ENCODE measurements at regions not wholly inside any gene's neighbourhood (a gene's known extent, or its start where the extent isn't known, plus 50 kb on each side); places are given as distances from the start of the nearest gene placed in this dataset.

DNA sequence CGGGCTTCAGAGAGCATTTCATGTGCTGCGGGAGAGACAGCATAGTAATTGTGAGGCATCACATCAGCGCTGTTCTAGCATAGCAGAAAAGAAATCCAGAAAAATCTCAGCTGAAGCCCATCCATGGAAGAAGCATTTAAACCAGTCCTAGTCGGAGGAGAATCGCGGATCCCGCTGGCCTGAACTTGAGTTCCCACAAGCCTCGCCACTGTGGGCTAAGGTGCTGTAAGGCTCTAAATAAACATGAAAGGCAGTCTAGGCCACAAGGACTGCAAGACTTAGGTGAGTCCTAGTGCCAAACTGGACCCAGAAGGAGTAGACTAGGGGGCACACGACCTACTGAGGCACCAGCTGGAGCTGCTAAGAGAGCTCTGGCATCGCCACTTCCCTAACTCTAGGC is 1225.3 kb upstream of the CHAC2 start:
- 88% methylated on average over 8 of the region's 10 CpGs; no CpG with 5 or more reads in 1 of the 2 donors for WGBS, 2 donors (ENCODE audit: low coverage in 1 of 2)
- H3K36me3 ChIP-seq: no peaks in the 10 kb centered on the region

GRCh38 chr2:52539026-52539970 is 1228.3 kb upstream of the CHAC2 start:
- 51 to 79% methylated on average over 2 to 4 of the region's 6 CpGs for WGBS, 2 donors (ENCODE audit: low coverage in 1 of 2)
- no peak for ATAC-seq
- no peak overlapping the region for H3K4me3 ChIP-seq
- no peaks in the 10 kb centered on the region for H3K36me3 ChIP-seq
- no peaks in the 10 kb centered on the region for H3K4me1 ChIP-seq
- H3K27ac ChIP-seq: no peak overlapping the region
- TF ChIP-seq EP300 (IDR thresholded peaks at IDR 0.05) (no peak), CTCF (IDR thresholded peaks at IDR 0.05) (no peak), POLR2A (IDR thresholded peaks at IDR 0.05) (no peak), POLR2AphosphoS5 (IDR thresholded peaks at IDR 0.05) (no peak)
- H3K27me3 ChIP-seq: no peaks in the 10 kb centered on the region
- no peaks in the 10 kb centered on the region for H3K9me3 ChIP-seq

More for the DNA sequence above, 1225.3 kb upstream of the CHAC2 start:
- no peaks in the 10 kb centered on the region for H3K9me3 ChIP-seq
- no peak for TF ChIP-seq CTCF (IDR thresholded peaks at IDR 0.05)
- TF ChIP-seq POLR2AphosphoS5 (IDR thresholded peaks at IDR 0.05): no peak
- TF ChIP-seq POLR2A (IDR thresholded peaks at IDR 0.05): no peak
- TF ChIP-seq EP300 (IDR thresholded peaks at IDR 0.05): no peak
- H3K4me3 ChIP-seq: no peak overlapping the region
- H3K27ac ChIP-seq: no peak overlapping the region
- H3K27me3 ChIP-seq: no peaks in the 10 kb centered on the region
- ATAC-seq: no peak
- H3K4me1 ChIP-seq: no peaks in the 10 kb centered on the region

GRCh38 chr2:52537588-52537987 is 1230.0 kb upstream of the CHAC2 start:
- Histone ChIP-seq H3K4me3 (no peak overlapping the region), H3K27me3 (no peaks in the 10 kb centered on the region), H3K9me3 (no peaks in the 10 kb centered on the region), H3K27ac (no peak overlapping the region), H3K4me1 (no peaks in the 10 kb centered on the region), H3K36me3 (no peaks in the 10 kb centered on the region)
- no peak for TF ChIP-seq CTCF (IDR thresholded peaks at IDR 0.05)
- TF ChIP-seq POLR2AphosphoS5 (IDR thresholded peaks at IDR 0.05): no peak
- TF ChIP-seq EP300 (IDR thresholded peaks at IDR 0.05): no peak
- TF ChIP-seq POLR2A (IDR thresholded peaks at IDR 0.05): no peak
- no peak for ATAC-seq
- WGBS, 2 donors (ENCODE audit: low coverage in 1 of 2): 30 to 33% methylated on average over 1 of the region's 1 CpG

DNA sequence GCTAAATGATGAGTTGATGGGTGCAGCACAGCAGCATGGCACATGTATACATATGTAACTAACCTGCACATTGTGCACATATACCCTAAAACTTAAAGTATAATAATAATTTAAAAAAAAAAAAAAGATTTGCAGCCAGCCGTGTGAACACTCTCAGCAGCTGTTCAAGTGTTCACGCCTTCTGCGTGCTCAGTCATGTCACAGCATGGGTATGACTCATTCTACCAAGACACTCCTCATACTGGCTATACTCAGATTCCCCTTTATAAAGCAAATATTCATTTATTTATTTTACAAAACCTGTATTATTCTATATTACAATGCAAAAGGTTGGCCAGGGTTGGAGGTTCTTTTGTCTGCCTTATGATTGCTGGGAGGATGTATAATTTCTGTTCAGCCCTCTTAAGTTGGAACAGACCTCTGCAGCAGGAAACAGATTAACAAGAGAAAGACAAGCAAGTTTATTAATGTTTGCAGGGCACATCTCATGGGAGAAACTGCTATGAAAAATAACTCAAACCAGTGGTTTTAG is 1230.6 kb upstream of the CHAC2 start:
- Histone ChIP-seq H3K27me3 (no peaks in the 10 kb centered on the region), H3K4me1 (no peaks in the 10 kb centered on the region), H3K27ac (no peak overlapping the region), H3K36me3 (no peaks in the 10 kb centered on the region), H3K9me3 (no peaks in the 10 kb centered on the region), H3K4me3 (no peak overlapping the region)
- TF ChIP-seq POLR2AphosphoS5 (IDR thresholded peaks at IDR 0.05) (no peak), CTCF (IDR thresholded peaks at IDR 0.05) (no peak), EP300 (IDR thresholded peaks at IDR 0.05) (no peak), POLR2A (IDR thresholded peaks at IDR 0.05) (no peak)
- 71 to 72% methylated on average over 3 of the region's 3 CpGs for WGBS, 2 donors (ENCODE audit: low coverage in 1 of 2)
- no peak for ATAC-seq

DNA sequence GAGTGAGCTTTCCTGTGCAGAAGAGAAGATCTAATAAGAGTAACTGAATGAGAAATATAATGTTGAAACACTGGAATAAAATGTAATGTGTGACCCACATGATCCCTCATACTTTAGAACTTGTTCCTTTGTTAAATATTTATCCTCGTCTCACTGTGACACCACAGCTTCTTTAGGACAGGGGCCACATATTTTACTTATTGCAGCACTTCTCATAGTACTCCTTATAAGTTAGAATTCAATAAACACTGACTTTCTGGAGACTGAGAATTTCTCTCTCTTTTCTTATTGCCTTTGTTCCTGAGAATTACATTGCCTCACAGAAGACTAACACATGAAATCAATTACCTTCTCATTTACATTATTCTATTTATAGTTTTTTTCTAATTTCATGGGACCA is 1234.6 kb upstream of the CHAC2 start:
- no peak for ATAC-seq
- H3K4me3 ChIP-seq: no peak overlapping the region
- H3K27ac ChIP-seq: no peak overlapping the region
- no peaks in the 10 kb centered on the region for H3K36me3 ChIP-seq
- H3K9me3 ChIP-seq: no peaks in the 10 kb centered on the region
- H3K27me3 ChIP-seq: no peaks in the 10 kb centered on the region
- TF ChIP-seq POLR2AphosphoS5 (IDR thresholded peaks at IDR 0.05): no peak
- no peak for TF ChIP-seq POLR2A (IDR thresholded peaks at IDR 0.05)
- no peak for TF ChIP-seq CTCF (IDR thresholded peaks at IDR 0.05)
- no peak for TF ChIP-seq EP300 (IDR thresholded peaks at IDR 0.05)
- 27 to 44% methylated on average over 1 of the region's 1 CpG for WGBS, 2 donors (ENCODE audit: low coverage in 1 of 2)
- H3K4me1 ChIP-seq: no peaks in the 10 kb centered on the region
